Suprapubic skin (tissue), 4 donors: ENCODE measurements at regions not wholly inside any gene's neighbourhood (a gene's known extent, or its start where the extent isn't known, plus 50 kb on each side); places are given as distances from the start of the nearest gene placed in this dataset.

Source experiments
- CTCF ChIP-seq, 2 donors: fragments of 200-600 bp in 1 of 2; fragments of 450-650 bp in 1 of 2; sonication (generic) in 1 of 2; IDR thresholded peaks; one replicate each; pipeline ENCODE4 v1.5.1; 2016 to 2019; ENCODE audit warnings: antibody characterized with exemption in 2 of 2, mild to moderate bottlenecking in 1 of 2, moderate library complexity in 1 of 2
- EP300 ChIP-seq: sonication (generic); formaldehyde crosslinking; IDR thresholded peaks from one replicate; pipeline ENCODE4 v1.6.1; 2017; ENCODE audit warnings: antibody characterized with exemption
- POLR2AphosphoS5 ChIP-seq, 3 donors: sonication (generic); formaldehyde crosslinking; IDR thresholded peaks; one replicate each; pipeline ENCODE4 v1.6.1; 2017; ENCODE audit warnings: antibody characterized with exemption in 3 of 3

- no peak for TF ChIP-seq POLR2AphosphoS5 (IDR thresholded peaks at IDR 0.05)
- TF ChIP-seq CTCF (IDR thresholded peaks at IDR 0.05) = no peak
- no peak for TF ChIP-seq EP300
These were observed 234.4 kb upstream of the CHRM3 start for GRCh38 chr1:239151937-239152336.
